Amniotic epithelial cell (primary cell): ENCODE measurements at regions not wholly inside any gene's neighbourhood (a gene's known extent, or its start where the extent isn't known, plus 50 kb on each side); places are given as distances from the start of the nearest gene placed in this dataset.
"Not testable (repeated sequence)": the region's sequence is repeated elsewhere in the genome, so short reads cannot be mapped to it uniquely, and the experiment has no call there.

ENCODE experiments used
- DNase-seq: peaks from one replicate; pipeline ENCODE4 v3.0.0-alpha.2; 2010; ENCODE audit warnings: low read depth

DNA sequence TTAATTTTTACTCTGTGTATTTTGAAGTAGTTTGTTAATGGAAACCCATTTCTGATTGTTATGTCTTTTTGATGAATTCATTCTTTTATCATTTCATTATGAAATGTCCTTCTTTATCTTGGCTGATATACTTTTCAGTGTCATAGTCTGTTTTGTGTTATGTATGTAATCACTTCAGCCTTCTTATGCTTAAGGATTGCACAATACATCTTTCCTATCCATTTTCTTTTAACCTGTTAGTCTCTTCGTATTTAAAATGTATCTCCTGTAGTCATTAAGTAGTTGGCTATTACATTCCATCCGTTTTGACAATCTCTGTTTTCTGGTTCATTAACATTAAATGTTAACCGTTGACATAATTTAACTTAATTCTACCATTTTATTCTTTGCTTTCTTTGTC lies 344.6 kb upstream of the CTNND2 start:
- no peak for DNase-seq

DNA sequence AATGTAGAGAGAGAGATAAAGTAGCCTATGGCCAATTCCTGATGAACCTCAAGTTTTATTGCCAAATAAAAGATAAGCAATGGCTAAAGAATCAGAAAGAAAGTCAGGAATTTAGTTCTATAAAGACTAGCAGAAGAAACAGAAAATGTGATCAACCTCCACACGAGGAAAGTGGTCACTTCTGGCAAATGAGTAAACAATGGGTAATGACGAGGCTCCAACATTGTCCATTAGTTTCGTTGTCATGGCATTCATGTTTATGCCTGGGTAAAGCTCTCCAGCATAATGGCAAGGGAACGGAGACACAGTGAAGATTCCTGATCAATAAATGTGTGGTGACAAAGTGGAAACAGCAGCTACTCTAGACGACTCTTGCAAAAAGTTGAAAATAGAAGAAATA lies 341.8 kb upstream of the CTNND2 start:
- no peak for DNase-seq

DNA sequence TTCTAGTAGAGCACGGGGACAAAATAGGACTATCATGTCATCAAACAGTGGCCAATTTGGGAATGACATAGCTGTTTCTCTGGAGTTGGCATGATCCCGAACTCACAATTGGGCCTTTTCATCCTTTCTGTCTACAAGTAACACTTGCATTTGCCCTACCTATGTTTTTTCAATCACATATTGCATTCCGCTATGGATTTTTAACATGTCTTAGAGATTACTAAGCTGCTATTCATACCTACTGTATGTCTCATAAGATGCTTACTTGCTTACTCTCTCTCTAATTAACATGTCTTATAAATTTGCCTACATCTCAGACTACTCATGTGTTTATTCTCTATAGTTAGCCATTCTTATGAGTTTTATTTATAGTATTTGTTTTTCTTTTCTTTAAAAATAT lies 341.2 kb upstream of the CTNND2 start:
- no peak for DNase-seq

DNA sequence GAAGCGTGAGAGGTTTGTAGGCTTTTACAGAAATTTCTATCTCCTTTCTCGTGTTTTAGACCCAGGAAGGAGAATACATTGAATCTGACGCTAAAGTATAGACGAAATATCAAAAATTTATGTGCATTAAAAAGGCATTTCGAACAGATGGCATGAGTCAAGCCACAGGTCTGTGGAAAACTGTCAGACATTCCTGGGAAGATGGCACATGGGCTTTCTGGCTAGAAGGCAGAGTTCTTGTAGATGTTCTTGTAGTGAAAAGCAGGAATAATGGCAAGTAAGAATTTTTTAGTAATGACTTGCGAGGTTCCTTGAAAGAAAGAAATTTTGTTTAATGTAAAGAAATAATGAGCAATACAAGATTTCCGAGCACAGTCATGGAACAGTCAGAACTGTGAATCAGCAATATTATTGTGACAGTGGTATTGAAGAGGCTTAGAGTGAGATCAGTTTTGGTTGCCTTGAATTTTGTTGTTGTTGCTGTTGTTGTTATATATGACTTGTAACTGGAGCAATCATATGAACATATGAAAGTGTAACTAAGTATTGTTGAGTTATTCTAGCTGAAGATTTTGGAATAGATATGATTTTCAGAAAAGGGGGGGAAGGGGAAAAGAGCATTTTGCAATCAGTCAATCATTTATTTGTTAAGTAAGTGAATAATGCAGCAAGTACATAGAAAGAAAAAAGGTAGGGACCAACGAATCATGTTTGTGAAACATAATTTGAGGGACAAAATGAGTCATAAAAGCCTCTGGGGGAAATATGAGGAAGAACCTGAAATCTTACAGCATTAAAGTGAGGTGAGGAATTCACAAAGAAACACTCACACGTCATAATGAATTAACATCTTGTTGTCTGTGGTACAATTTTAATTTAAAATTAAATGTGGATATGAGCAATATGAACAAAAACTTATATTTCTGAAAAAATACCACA lies 339.0 kb upstream of the CTNND2 start:
- no peak for DNase-seq

DNA sequence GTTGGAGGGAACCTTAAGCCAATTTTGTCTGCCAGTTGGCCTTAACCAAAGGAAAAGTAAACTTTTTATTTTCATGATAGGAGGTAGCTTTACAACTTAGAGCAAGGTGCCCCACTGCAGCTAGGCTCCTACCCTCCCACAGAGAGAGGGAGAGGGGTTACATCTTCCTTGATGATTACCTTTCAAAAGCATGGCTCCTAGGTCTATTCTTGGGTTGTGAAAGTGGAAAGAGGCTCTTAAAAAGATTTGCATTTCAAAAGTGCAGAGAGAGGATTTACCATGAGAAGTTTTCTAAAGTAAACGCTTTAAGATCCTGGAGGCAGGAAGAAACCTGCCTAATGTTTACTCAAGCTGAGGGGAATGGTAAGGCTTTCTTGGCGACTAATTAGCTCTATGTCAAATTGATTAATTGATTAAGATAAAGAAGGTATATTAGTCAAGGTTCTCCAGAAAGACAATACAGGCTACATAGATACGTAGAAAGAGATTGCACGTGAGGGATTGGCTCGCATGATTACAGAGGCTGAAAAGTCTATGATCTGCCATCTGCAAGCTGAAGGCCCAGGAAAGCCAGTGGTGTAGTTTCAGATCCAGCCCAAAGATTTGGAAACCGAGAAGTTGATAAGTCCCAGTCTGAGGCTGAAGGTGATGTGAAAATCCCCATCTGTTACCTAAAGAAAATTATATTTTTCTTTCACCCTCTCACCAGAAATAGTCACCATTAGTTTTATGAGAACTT lies 333.8 kb upstream of the CTNND2 start:
- no peak for DNase-seq

DNA sequence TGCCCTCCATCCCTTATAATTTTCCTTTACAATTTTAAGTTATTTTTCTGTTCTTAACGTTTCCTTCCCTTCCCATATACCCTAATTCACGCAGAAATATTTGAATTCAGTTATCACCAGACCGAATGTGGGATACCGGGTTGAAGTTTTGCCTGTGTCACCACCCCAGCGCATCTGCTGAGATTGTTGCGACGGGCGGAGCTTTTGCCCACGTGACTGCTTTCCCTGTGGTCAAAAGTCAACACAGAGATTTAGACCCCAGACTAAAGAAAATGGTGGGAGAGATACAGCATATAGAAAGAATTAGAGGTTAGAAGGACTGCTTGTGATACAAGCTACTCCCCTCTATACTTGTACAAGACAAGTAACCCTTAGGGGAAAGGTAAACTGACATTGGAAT lies 326.4 kb upstream of the CTNND2 start:
- no peak for DNase-seq

DNA sequence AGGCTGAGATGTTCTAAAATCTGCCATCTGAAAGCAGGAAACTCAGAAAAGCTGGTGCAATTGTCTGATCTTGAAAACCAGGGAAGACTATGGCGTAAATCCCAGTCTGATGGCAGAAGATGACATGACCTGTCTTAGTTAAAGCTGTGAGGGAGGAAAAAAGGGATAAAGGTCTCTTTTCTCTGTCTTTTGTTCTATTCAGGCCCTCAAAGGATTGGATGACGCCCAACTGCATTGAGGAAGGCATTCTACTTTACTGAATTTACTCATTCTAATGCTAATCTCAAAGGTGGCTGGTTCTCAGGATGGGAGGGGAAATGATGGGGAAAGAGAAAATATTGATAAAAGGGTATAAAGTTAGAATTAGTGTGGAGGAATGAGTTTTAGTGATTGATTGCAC lies 312.8 kb upstream of the CTNND2 start:
- no peak for DNase-seq

DNA sequence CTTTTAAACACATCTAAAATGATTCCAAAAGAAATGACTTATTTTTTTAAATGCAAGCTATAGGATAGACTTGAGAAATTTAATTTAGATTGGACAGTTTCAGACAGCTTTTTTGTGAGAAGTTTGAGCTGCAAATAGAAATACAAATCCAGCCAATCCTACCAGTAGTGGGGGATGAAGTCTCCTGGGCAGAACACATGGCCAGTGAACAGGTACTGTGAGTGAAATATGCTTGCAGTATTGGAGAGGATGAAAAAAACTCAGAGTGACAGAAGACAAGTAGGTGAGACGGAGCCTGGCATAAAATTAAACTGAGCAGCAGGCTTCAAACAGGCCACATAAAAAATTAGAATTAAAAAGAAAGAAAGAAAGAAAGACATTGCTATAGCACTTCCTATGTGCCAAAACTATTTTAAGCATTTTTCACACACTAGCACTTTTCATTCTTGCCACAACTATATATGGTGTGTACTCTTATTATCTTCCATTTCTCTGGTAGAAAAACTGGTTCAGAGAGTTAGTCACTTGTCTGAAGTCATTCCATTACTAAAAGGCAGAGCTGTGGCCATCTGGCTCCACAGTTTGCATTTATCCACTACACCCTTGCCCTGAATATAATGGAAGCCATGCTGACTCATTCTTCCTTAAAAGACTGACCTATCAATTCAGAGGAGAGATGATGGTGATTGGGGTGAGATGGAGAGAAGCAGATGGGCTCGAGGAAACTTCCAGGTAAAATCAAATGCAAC lies 310.2 kb upstream of the CTNND2 start:
- DNase-seq: no peak

DNA sequence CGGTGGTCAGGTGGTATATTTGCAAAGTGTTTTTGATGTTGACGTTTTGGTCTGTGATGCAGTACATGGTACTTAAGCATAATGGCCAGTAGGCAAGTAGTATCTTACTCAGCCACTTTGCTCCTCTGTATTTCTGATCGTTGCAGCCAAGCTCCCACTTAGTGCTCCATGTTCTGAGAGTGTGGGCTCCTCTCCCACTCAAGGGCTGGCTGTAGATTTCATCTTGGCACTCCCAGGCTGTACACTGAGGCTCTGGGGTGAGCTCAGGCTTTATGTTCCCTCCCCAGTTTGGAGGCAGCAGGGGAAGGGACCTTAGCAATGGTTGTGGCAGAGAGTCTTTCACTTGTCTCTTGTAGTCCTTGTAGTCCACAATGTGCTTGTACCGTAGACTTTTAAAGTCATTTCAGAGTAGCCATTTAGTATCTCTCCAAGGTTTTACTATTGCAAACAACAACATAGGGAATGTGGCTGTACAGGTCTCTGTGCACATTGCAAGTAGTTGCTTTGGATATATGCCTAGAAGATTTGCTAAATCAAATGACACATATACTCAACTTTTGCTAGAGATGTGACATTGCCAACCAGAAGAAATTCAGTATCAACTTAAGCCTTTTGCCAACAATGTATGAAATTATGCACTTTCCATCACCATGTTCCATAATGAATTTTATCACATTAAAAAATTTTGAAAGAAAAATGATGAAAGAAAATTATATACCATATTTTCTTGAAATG lies 304.3 kb upstream of the CTNND2 start:
- no peak for DNase-seq

DNA sequence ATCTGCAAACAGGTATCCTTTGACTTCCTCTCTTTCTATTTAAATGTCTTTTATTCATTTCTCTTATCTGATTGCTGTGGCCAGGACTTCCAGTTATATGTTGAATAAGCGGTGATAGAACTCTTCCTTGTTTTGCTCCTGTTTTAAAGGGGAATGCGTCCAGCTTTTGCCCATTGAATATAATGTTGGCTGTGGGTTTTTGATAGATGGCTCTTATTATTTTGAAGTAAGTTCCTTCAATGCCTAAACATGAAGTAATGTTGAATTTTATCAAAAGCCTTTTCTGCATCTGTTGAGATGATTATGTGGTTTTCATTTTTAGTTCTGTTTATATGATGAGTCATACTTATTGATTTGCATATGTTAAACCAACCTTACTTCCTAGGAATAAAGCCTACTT lies 300.5 kb upstream of the CTNND2 start:
- DNase-seq: no peak

DNA sequence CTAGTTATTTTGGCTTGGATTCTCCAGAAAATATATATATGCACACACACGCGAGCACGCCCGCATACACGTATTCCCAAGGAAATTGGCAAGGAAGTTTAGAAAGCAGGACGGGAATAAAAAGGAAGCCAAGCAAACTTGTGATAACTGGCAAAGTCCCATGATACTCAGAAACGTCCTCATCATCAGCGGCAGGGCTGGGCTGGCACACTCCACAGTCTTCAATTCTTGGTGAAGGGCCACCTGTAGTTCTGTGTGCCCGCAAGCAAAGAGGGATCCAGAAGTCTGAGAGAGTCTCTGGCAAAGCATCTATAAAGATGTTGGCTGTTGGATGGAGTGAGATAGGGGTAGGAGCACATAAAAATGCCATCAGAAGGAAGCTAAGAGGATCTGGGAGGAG lies 289.3 kb upstream of the CTNND2 start:
- DNase-seq: no peak

DNA sequence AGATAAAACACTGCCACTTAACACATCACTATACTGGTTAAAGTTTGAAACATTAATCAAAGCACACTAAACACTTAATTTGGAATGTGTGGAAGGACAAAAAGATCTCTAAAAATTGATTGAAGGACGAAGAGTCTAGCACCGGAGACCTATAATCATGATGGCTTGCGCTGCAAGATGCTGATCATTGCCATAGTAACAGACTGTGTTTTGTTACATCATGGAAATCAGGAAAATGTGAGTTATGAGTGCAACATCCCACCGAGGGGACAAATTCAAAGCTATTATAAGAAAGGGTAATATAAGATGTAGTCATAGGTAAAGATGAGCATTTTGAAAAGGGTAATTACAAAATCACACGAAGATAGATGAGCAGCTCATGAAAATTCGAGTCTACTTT lies 278.8 kb upstream of the CTNND2 start:
- DNase-seq: no peak

DNA sequence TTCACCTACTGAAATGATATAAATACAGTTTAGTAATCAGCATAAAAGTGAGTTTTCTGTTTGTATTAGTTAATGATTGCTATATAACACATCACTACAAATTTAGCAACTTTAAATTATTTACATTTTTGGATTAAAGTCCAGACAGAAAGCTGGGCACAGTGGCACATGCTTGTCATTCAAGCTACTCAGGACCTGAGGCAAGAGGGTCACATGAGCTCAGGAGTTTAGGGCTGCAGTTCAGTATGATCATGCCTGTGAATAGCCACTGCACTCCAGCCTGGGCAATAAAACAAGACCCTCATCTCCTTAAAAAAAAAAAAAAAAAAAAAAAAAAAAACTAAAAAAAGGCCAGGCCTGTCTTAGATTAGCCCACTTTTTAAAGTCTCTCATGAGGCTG lies 273.6 kb upstream of the CTNND2 start:
- DNase-seq: no peak

DNA sequence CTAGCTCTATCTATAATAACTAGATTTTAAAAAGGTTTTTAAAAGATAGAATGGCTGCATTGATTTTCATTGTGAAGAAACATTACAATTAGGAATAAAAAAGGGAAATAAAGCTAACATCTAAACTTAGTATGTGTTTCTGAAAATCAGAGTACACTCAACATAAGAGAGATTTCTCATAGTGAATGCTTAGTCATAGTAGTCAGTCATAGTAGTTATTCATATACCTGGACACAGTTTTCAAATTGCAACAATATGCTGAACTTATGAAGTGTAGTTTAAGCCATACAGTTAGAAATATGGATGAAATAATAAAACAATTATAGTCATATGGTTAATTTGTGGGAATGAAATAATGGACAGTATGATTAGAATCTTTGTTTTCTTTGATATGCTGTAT lies 273.0 kb upstream of the CTNND2 start:
- DNase-seq: no peak

DNA sequence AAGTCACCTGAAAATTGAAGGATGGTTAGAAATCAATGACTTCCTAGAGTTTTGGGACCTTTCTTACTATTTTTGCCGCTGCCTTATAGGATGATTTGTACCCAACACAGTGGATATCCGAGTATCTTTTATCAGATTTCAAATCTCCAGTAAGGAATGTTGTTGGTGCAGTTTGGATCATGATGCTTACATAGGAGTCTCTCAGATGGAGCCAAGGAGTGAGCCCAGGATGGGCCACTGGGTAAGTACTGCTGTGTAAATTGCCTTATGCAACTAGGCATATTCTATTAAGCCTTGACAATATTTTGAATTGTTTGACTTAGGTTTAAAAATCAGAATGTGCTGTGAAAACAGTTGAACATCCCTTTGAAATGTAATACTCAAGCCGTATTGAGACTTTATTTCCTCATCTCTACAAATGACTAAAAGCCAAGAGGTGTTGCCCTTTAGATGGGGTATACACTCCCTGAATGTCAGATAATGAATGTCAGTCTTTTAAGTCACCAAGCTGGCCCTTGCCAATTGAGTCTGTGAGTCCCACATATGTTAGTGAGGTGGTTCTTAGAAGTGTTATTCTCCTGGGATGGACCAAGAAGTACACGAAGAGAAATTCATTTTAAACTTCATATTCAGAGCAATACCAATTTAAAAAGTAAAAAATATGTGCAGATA lies 271.8 kb upstream of the CTNND2 start:
- DNase-seq: no peak

DNA sequence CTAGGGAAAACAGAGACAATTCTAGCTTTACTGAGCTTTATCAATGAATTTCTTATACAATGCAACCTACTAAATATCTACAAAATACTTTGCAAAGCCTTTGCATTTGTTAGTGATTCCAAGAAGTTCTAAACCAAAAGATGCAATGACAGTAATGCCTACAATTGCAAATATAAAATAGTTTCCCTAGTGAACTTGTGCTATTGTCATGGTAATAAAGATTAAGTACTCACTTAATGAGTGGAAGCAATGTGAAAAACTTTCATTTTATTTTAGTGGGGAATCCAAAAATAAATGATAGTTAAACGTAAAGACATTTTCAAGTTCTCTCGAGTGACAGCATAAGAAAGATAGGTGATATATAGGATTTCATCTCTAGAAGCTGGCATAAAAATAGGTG lies 270.5 kb upstream of the CTNND2 start:
- DNase-seq: no peak

DNA sequence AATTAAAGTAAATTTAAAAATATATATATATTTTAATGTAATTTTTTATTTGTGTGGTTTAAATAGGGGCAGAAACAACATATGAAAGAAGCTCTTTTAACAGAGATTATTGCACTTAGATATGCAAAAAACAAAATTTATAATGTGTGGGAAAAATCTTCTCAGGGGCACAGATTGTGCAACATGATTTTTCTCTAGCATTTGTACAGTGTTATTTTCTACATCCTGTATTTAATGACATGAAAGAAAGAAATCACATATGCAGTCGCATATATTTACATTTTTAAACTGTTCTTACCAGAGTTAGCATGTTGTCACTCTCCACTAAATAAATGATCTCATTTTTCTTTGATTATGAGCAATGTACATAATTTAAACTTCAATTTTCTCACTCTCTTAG lies 265.3 kb upstream of the CTNND2 start:
- no peak for DNase-seq

DNA sequence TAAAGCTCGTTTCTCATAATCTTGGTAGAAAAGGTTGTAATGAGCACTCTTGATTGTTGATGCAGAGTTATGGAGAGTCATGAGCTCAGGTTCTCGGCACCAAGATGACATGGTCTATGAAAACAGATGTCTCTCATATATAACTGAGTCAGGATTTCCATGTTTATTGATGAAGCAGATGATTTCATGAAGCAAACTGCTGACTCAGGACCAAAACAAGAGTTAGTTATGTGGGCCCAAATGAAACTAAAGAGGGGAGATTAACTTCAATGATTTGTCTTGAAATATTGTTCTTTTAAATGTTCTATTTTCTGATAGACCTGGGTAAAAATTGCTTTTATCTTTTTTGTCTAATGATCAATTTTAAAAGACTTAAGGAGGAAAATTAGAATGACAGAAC lies 258.6 kb upstream of the CTNND2 start:
- DNase-seq: no peak

DNA sequence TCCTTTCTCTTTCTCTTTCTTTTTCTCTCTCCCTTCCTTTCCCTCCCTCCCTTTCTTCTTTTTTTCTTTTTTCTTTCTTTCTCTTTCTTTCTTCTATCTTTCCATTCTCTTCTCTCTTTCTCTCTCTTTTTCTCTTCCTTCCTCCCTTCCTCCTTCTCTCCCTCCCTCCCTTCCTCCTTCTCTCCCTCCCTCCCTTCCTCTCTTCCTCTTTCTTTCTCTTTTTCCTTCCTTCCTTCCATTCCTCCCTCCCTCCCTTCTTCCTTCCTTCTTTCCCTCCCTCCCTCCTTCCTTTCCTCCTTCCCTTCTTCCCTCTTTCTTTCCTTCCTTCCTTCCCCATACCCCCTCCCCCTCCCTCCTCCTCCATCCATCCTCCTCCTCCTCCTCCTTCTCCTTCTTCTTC lies 243.3 kb upstream of the CTNND2 start:
- DNase-seq: no peak

DNA sequence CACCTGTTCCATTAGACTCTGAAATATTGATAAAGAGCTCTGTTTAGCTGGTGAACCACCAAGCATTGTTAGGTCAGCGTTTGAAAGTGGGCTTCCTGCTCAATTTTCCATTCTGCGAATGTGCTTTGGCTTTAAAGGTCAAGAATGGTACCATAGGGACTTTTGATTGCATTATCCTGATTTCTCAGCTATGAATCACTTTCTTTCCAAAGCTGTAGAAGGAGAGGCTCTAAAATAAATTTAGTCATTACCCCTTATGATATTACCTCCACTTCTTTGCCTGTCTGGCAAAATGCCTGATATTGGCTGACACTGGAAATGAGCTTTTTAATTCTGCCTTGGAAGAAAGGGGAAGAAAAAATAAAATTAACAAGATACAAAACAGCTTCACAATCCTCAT lies 237.2 kb upstream of the CTNND2 start:
- DNase-seq: no peak

DNA sequence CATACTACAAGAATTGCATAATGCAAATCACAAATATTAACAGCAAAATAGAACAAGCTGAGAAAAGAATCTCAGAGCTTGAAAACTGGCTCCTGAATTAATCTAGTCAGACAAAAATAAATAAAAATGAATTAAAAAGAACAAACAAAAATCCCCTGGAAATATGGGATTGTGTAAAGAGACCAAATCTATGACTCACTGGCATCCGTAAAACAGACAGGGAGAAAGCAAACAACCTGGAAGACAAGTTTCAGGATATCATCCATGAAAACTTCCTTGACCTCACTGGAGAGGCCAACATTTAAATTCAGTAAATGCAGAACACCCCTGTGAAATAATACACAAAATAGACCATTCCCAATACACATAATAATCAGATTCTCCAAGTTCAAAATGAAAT lies 229.3 kb upstream of the CTNND2 start:
- DNase-seq: no peak

DNA sequence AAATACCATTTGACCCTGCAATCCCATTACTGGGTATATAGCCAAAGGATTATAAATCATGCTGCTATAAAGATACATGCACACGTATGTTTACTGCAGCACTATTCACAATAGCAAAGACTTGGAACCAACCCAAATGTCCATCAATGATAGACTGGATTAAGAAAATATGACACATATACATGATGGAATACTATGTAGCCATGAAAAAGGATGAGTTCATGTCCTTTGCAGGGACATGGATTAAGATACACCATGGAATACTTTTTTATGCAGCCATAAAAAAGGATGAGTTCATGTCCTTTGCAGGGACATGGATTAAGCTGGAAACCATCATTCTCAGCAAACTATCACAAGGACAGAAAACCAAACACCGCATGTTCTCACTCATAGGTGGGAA lies 226.8 kb upstream of the CTNND2 start:
- DNase-seq: not testable (repeated sequence)
